Stomach (tissue), 8 donors: ENCODE measurements at regions not wholly inside any gene's neighbourhood (a gene's known extent, or its start where the extent isn't known, plus 50 kb on each side); places are given as distances from the start of the nearest gene placed in this dataset.

Experiments
- DNase-seq, 2 donors: peaks; one replicate each; pipeline versions ENCODE4 v3.0.0 to v3.0.0-alpha.2; 2013 to 2019
- H3K27ac ChIP-seq, 5 donors: fragments of 200-600 bp in 4 of 5; sonication (generic) in 4 of 5; one replicate each; pipeline ENCODE4 v1.5.1; 2013 to 2019; ENCODE audit warnings: mild to moderate bottlenecking in 1 of 5, moderate library complexity in 1 of 5
- H3K27me3 ChIP-seq, 3 donors: fragments of 200-600 bp; sonication (generic); one replicate each; pipeline ENCODE4 v1.5.1; 2017 to 2019; ENCODE audit warnings: mixed run types in 1 of 3
- H3K36me3 ChIP-seq, 4 donors: fragments of 200-600 bp; sonication (generic); 1 replicate in 3 of 4; 2 replicates in 1 of 4; pipeline ENCODE4 v1.5.1; 2016 to 2019
- H3K4me1 ChIP-seq, 4 donors: fragments of 200-600 bp; sonication (generic); one replicate each; pipeline ENCODE4 v1.5.1; 2016 to 2019
- H3K4me3 ChIP-seq, 4 donors: fragments of 200-600 bp; sonication (generic) in 3 of 4; one replicate each; pipeline ENCODE4 v1.5.1; 2016 to 2019; ENCODE audit warnings: mild to moderate bottlenecking in 1 of 4
- H3K9me3 ChIP-seq, 4 donors: fragments of 200-600 bp; sonication (generic); one replicate each; pipeline ENCODE4 v1.5.1; 2016 to 2019
- EP300 ChIP-seq: sonication (generic); formaldehyde crosslinking; IDR thresholded peaks from one replicate; pipeline ENCODE4 v1.6.1; 2017; ENCODE audit warnings: antibody characterized with exemption
- POLR2A ChIP-seq, 4 donors: fragments of 450-650 bp; IDR thresholded peaks; one replicate each; pipeline ENCODE4 v1.6.1; 2016; ENCODE audit warnings: antibody characterized with exemption in 4 of 4, control low read depth in 2 of 4, mild to moderate bottlenecking in 1 of 4, moderate library complexity in 1 of 4
- POLR2AphosphoS5 ChIP-seq, 3 donors: sonication (generic); formaldehyde crosslinking; IDR thresholded peaks; one replicate each; pipeline ENCODE4 v1.6.1; 2016; ENCODE audit warnings: antibody characterized with exemption in 3 of 3
- WGBS, 5 donors: extraction: QIAGEN DNeasy Blood & Tissue Kit in 3 of 5; methylation state at CpG; one replicate each; pipeline versions ENCODE4 v1.1.5 to v1.1.7; 2013 to 2018; 5-methylcytosine and 5-hydroxymethylcytosine counted together
- intact Hi-C: fragments of 100-400 bp; cut with DNase I; formaldehyde crosslinking; loops from one replicate; pipeline ENCODE4 v1.15.1; 2023; ENCODE audit warnings: low total_unique reads
- TF ChIP-seq, protein P1 (sequence below), 7 experiments: fragments of 450-650 bp in 4 of 7; fragments of 200-600 bp in 3 of 7; sonication (generic) in 3 of 7; IDR thresholded peaks; one replicate each; pipeline ENCODE4 v1.5.1; 2016 to 2019; ENCODE audit warnings: antibody characterized with exemption in 7 of 7, control low read depth in 2 of 7, mild to moderate bottlenecking in 1 of 7
- donor health status: healthy with polysubstance abuse.
- donor health status: Bipolar disorder and iron deficiency.
- donor health status: healthy.

DNA sequence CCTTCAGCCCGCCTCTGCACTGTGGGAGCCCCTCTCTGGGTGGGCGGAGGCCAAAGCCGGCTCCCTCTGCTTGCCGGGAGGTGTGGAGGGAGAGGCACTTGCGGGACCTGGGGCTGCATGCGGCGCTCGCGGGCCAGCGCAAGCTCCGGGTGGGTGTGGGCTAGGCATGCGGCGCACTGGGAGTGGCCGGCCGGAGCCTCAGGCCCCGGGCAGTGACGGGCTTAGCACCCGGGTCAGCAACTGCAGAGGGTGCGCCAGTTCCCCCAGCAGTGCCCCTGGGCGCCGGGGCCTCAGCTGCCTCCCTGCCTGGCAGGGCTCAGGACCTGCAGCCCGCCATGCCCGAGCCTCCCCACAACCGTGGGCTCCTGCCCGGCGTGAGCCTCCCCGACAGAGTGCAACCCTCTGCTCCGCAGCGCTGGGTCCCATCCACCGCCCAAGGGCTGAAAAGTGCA is 98.9 kb upstream of the POU1F1 start:
- TF ChIP-seq, protein P1, sequence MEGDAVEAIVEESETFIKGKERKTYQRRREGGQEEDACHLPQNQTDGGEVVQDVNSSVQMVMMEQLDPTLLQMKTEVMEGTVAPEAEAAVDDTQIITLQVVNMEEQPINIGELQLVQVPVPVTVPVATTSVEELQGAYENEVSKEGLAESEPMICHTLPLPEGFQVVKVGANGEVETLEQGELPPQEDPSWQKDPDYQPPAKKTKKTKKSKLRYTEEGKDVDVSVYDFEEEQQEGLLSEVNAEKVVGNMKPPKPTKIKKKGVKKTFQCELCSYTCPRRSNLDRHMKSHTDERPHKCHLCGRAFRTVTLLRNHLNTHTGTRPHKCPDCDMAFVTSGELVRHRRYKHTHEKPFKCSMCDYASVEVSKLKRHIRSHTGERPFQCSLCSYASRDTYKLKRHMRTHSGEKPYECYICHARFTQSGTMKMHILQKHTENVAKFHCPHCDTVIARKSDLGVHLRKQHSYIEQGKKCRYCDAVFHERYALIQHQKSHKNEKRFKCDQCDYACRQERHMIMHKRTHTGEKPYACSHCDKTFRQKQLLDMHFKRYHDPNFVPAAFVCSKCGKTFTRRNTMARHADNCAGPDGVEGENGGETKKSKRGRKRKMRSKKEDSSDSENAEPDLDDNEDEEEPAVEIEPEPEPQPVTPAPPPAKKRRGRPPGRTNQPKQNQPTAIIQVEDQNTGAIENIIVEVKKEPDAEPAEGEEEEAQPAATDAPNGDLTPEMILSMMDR (IDR thresholded peaks at IDR 0.05): no peak
- TF ChIP-seq EP300 (no peak), POLR2A (IDR thresholded peaks at IDR 0.05) (no peak), POLR2AphosphoS5 (IDR thresholded peaks at IDR 0.05) (no peak)
- intact Hi-C loops: no loop called here

DNA sequence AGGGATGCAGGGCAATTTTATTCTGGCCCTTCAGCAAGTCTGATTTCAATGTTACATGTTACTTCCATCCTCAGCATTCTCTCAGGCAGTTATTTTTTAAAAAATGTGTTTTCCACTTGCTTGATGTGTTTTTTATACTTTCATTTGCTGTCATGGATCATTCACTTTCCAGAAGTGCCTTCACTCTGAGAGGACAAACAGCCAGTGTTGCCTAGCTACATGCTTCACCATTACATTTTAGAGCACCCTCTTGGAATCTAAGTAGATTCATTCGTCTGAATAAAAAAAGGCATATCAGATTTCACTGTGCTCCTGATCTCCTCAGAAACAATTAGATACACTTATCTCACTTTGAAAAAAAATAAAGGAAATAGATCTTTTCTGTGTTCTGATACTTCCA is 93.6 kb upstream of the POU1F1 start:
- TF ChIP-seq, protein P1 (IDR thresholded peaks at IDR 0.05): no peak
- TF ChIP-seq EP300 (no peak), POLR2AphosphoS5 (IDR thresholded peaks at IDR 0.05) (no peak), POLR2A (IDR thresholded peaks at IDR 0.05) (no peak)
- intact Hi-C loops: no loop called here
- no peaks in the 10 kb centered on the region for H3K4me1 ChIP-seq
- H3K27me3 ChIP-seq: no peaks in the 10 kb centered on the region
- no peak for DNase-seq
- H3K36me3 ChIP-seq: no peaks in the 10 kb centered on the region
- H3K9me3 ChIP-seq: peaks cover 0 to 3% (median under 1%) of the 10 kb centered on the region in 4 donors
- WGBS, 5 donors: 11 to 29% (median 15%) methylated on average over 1 of the region's 1 CpG
- H3K27ac ChIP-seq: no peak overlapping the region
- no peak overlapping the region for H3K4me3 ChIP-seq

More for the DNA sequence above, 98.9 kb upstream of the POU1F1 start:
- Histone ChIP-seq H3K27me3 (no peaks in the 10 kb centered on the region), H3K4me1 (no peaks in the 10 kb centered on the region), H3K36me3 (no peaks in the 10 kb centered on the region), H3K9me3 (peaks cover 0 to 10% (median 5%) of the 10 kb centered on the region in 4 donors), H3K4me3 (no peak overlapping the region), H3K27ac (no peak overlapping the region)
- 94 to 99% (median 97%) methylated on average over 9 to 30 of the region's 30 CpGs for WGBS, 5 donors
- DNase-seq: no peak

DNA sequence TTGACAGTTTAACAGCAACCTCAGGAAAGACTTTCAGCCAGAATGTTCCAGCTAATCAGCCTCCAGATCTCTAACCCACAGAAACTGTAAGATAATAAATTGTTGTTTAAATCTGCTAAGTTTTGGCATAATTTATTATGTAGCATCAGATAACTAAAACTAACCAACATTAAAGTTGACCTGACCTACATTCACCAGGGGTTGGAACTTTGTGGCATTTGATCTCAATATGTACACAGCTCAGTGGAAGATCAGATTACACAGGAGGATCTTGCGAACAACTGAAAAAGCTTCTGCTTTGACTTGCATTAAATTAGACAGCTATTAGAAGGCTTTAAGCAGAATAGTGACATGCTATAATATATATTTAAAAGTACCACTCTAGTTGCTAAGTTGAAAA is 91.4 kb upstream of the POU1F1 start:
- no peaks in the 10 kb centered on the region for H3K27me3 ChIP-seq
- TF ChIP-seq POLR2A (IDR thresholded peaks at IDR 0.05): no peak
- TF ChIP-seq POLR2AphosphoS5 (IDR thresholded peaks at IDR 0.05): no peak
- TF ChIP-seq, protein P1 (IDR thresholded peaks at IDR 0.05): no peak
- TF ChIP-seq EP300: no peak
- H3K27ac ChIP-seq: no peak overlapping the region
- H3K9me3 ChIP-seq: no peaks in the 10 kb centered on the region
- DNase-seq: no peak
- intact Hi-C loops: no loop called here
- H3K4me3 ChIP-seq: no peak overlapping the region
- 16 to 46% (median 27%) methylated on average over 1 of the region's 1 CpG for WGBS, 5 donors
- H3K4me1 ChIP-seq: no peaks in the 10 kb centered on the region
- H3K36me3 ChIP-seq: no peaks in the 10 kb centered on the region

DNA sequence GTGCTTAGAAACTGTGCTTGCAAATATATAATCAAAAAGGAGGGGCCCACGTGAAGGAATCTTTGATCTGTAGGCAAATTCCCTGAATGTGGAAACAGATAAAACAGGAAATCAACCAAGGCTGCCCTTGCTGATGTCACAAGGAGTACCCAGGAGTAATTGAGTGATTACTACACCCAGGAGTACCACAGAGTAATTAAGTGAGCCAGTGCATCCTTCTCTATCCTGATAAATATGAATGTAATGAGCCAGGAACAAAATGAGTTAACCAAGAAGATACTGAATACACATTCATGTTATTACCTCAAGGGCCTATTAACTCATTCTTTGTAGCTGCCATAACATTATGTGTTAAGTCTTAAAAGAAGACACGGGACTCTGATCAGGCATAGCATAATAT is 87.3 kb upstream of the POU1F1 start:
- no peaks in the 10 kb centered on the region for H3K4me1 ChIP-seq
- TF ChIP-seq EP300: no peak
- TF ChIP-seq, protein P1 (IDR thresholded peaks at IDR 0.05): no peak
- no peak for DNase-seq
- no peaks in the 10 kb centered on the region for H3K36me3 ChIP-seq
- intact Hi-C loops: no loop called here
- no peaks in the 10 kb centered on the region for H3K9me3 ChIP-seq
- 45 to 96% (median 52%) methylated on average over 1 to 2 of the region's 2 CpGs for WGBS, 5 donors
- H3K27ac ChIP-seq: no peak overlapping the region
- no peak overlapping the region for H3K4me3 ChIP-seq
- H3K27me3 ChIP-seq: no peaks in the 10 kb centered on the region
